ENCODE measurements at regions not wholly inside any gene's neighbourhood (a gene's known extent, or its start where the extent isn't known, plus 50 kb on each side); places are given as distances from the start of the nearest gene placed in this dataset.

- no peak for TF ChIP-seq CTCF (IDR thresholded peaks at IDR 0.05; ENCODE audit: insufficient read depth, low read depth, low read length, missing control alignments)
- DNase-seq (ENCODE audit: low read depth) = no peak
- H3K4me3 ChIP-seq (ENCODE audit: low read length) = no peak overlapping the region
Measured at GRCh38 chr6:12436224-12436623, 146.1 kb downstream of the EDN1 start.

GRCh38 chr6:12436683-12437082 is 146.5 kb downstream of the EDN1 start:
- DNase-seq (ENCODE audit: low read depth) = no peak
- TF ChIP-seq CTCF (IDR thresholded peaks at IDR 0.05; ENCODE audit: insufficient read depth, low read depth, low read length, missing control alignments) = no peak
- H3K4me3 ChIP-seq (ENCODE audit: low read length) = no peak overlapping the region

DNA sequence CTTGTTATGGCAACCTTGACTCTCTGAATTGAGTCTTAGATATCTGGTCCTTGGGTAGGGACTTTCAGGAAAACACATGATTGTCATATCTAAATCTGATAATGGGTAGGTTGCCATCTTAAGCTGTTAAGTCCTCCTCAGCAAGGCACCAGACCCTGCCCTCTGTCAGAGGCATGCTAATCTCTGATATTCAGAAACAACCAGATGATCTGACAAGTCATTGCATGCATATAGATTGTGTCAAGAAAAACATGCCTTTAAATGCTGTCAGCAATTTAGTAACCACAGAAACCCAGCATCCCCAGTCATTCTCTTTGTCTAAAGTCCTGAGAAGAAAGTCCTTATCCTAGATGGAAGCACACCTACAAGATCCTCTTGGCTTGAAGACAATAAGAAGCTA is 149.1 kb downstream of the EDN1 start:
- no peak overlapping the region for H3K4me3 ChIP-seq (ENCODE audit: low read length)
- TF ChIP-seq CTCF (IDR thresholded peaks at IDR 0.05; ENCODE audit: insufficient read depth, low read depth, low read length, missing control alignments) = no peak
- peak; percentile 84 for DNase-seq (ENCODE audit: low read depth)

DNA sequence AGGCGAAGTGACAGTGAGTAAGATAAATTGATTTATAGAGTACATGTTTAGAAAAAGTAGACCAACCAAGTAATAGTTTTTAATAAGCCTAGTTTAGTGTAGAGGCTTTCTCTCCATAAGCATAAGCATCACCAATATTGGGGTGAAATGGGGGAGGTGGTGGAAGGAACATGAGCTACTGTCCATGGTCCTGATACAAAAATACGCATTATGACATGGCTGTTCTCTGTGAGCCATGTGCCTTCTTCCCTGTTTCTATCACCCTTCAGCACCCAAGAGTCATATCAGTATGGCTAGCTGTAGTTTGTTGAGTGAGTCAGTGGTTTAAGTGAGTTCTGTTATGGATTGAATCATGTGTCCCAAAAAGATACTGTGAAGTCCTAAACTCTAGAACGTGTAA is 150.8 kb downstream of the EDN1 start:
- peak; percentile 37 for DNase-seq (ENCODE audit: low read depth)
- no peak for TF ChIP-seq CTCF (IDR thresholded peaks at IDR 0.05; ENCODE audit: insufficient read depth, low read depth, low read length, missing control alignments)
- no peak overlapping the region for H3K4me3 ChIP-seq (ENCODE audit: low read length)

GRCh38 chr6:12442455-12442854 is 152.3 kb downstream of the EDN1 start:
- no peak for TF ChIP-seq CTCF (IDR thresholded peaks at IDR 0.05; ENCODE audit: insufficient read depth, low read depth, low read length, missing control alignments)
- H3K4me3 ChIP-seq (ENCODE audit: low read length) = no peak overlapping the region
- DNase-seq (ENCODE audit: low read depth) = no peak

- no peak for TF ChIP-seq CTCF (IDR thresholded peaks at IDR 0.05; ENCODE audit: insufficient read depth, low read depth, low read length, missing control alignments)
- DNase-seq (ENCODE audit: low read depth) = no peak
- H3K4me3 ChIP-seq (ENCODE audit: low read length) = no peak overlapping the region
Measured at GRCh38 chr6:12446394-12446793, 156.2 kb downstream of the EDN1 start.

- no peak for DNase-seq (ENCODE audit: low read depth)
- no peak overlapping the region for H3K4me3 ChIP-seq (ENCODE audit: low read length)
- no peak for TF ChIP-seq CTCF (IDR thresholded peaks at IDR 0.05; ENCODE audit: insufficient read depth, low read depth, low read length, missing control alignments)
Measured at GRCh38 chr6:12449447-12449846, 159.3 kb downstream of the EDN1 start.
